ENCODE measurements at regions not wholly inside any gene's neighbourhood (a gene's known extent, or its start where the extent isn't known, plus 50 kb on each side); places are given as distances from the start of the nearest gene placed in this dataset.

- no peak overlapping the region for H3K4me3 Mint-ChIP-seq
- H3K9me3 Mint-ChIP-seq = no peaks in the 10 kb centered on the region
- H3K36me3 Mint-ChIP-seq (ENCODE audit: low read depth) = no peaks in the 10 kb centered on the region
- no peak overlapping the region for H3K27ac Mint-ChIP-seq
- H3K4me1 Mint-ChIP-seq = peaks cover 27% of the 10 kb centered on the region
- H3K27me3 Mint-ChIP-seq (ENCODE audit: low read depth) = no peaks in the 10 kb centered on the region
- TF ChIP-seq CTCF (IDR thresholded peaks at IDR 0.05; ENCODE audit: unreplicated experiment in 3 of 3) = no peak
Measured at GRCh38 chr11:109307366-109307765, 114.6 kb upstream of the C11orf87 start.

- no peaks in the 10 kb centered on the region for H3K27me3 Mint-ChIP-seq (ENCODE audit: low read depth)
- H3K9me3 Mint-ChIP-seq = no peaks in the 10 kb centered on the region
- no peak overlapping the region for H3K27ac Mint-ChIP-seq
- peaks cover 15% of the 10 kb centered on the region for H3K4me1 Mint-ChIP-seq
- no peak overlapping the region for H3K4me3 Mint-ChIP-seq
- H3K36me3 Mint-ChIP-seq (ENCODE audit: low read depth) = no peaks in the 10 kb centered on the region
- no peak for TF ChIP-seq CTCF (IDR thresholded peaks at IDR 0.05; ENCODE audit: unreplicated experiment in 3 of 3)
Measured at GRCh38 chr11:109308551-109308950, 113.4 kb upstream of the C11orf87 start.

- Mint-ChIP-seq H3K4me1 (peaks cover 9% of the 10 kb centered on the region), H3K9me3 (peaks cover under 1% of the 10 kb centered on the region), H3K4me3 (no peak overlapping the region), H3K27ac (no peak overlapping the region), H3K27me3 (ENCODE audit: low read depth) (no peaks in the 10 kb centered on the region), H3K36me3 (ENCODE audit: low read depth) (no peaks in the 10 kb centered on the region)
- no peak for TF ChIP-seq CTCF (IDR thresholded peaks at IDR 0.05; ENCODE audit: unreplicated experiment in 3 of 3)
Measured at GRCh38 chr11:109309153-109309552, 112.8 kb upstream of the C11orf87 start.

- H3K27ac Mint-ChIP-seq = no peak overlapping the region
- peaks cover 4% of the 10 kb centered on the region for H3K4me1 Mint-ChIP-seq
Measured at GRCh38 chr11:109317726-109318125, 104.3 kb upstream of the C11orf87 start.

GRCh38 chr11:109320595-109320994 lies 101.4 kb upstream of the C11orf87 start:
- Mint-ChIP-seq H3K27ac (no peak overlapping the region), H3K27me3 (ENCODE audit: low read depth) (no peaks in the 10 kb centered on the region), H3K4me1 (peaks cover 4% of the 10 kb centered on the region), H3K9me3 (peaks cover 4% of the 10 kb centered on the region), H3K4me3 (no peak overlapping the region), H3K36me3 (ENCODE audit: low read depth) (no peaks in the 10 kb centered on the region)
- TF ChIP-seq CTCF (IDR thresholded peaks at IDR 0.05; ENCODE audit: unreplicated experiment in 3 of 3) = no peak

More at GRCh38 chr11:109317726-109318125, 104.3 kb upstream of the C11orf87 start:
- Mint-ChIP-seq H3K36me3 (ENCODE audit: low read depth) (no peaks in the 10 kb centered on the region), H3K9me3 (peaks cover 9% of the 10 kb centered on the region), H3K4me3 (no peak overlapping the region), H3K27me3 (ENCODE audit: low read depth) (no peaks in the 10 kb centered on the region)
- no peak for TF ChIP-seq CTCF (IDR thresholded peaks at IDR 0.05; ENCODE audit: unreplicated experiment in 3 of 3)

- Mint-ChIP-seq H3K27ac (no peak overlapping the region), H3K4me1 (peaks cover 11% of the 10 kb centered on the region), H3K27me3 (ENCODE audit: low read depth) (no peaks in the 10 kb centered on the region), H3K4me3 (no peak overlapping the region), H3K36me3 (ENCODE audit: low read depth) (no peaks in the 10 kb centered on the region), H3K9me3 (peaks cover 2% of the 10 kb centered on the region)
- no peak for TF ChIP-seq CTCF (IDR thresholded peaks at IDR 0.05; ENCODE audit: unreplicated experiment in 3 of 3)
Measured at GRCh38 chr11:109326781-109327180, 95.2 kb upstream of the C11orf87 start.

Measured in nephron (organoid).